GM10266 (cell line): ENCODE measurements at regions not wholly inside any gene's neighbourhood (a gene's known extent, or its start where the extent isn't known, plus 50 kb on each side); places are given as distances from the start of the nearest gene placed in this dataset.

Experiments used
- DNase-seq: peaks from one replicate; pipeline ENCODE4 v3.0.0; 2012; ENCODE audit errors: extremely low spot score
- TF ChIP-seq, protein P1 (sequence below): IDR thresholded peaks from 2 replicates; pipeline ENCODE4 v1.5.1; 2012; ENCODE audit warnings: mild to moderate bottlenecking, low read depth; ENCODE audit not compliant: control insufficient read depth, insufficient read depth; ENCODE audit errors: missing control alignments

DNA sequence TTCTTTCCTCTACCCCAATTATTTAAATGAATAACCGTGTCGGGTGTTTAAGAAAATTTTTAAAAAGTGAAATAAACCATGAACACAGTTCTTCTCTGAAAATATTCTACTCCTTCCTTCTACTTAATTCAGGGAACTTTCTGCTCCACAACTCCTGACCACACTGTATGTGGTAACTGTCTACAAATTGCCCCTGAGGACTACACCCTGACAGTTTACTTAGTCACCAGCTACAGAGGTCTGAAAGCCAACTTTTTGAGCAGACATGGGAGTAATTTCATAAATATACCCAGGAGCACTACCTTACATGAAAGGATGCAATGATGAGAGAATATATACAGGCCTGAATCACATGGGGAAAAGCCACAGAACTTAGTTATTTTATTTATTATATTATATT lies 523.2 kb upstream of the SORCS1 start:
- no peak for DNase-seq
- TF ChIP-seq, protein P1, sequence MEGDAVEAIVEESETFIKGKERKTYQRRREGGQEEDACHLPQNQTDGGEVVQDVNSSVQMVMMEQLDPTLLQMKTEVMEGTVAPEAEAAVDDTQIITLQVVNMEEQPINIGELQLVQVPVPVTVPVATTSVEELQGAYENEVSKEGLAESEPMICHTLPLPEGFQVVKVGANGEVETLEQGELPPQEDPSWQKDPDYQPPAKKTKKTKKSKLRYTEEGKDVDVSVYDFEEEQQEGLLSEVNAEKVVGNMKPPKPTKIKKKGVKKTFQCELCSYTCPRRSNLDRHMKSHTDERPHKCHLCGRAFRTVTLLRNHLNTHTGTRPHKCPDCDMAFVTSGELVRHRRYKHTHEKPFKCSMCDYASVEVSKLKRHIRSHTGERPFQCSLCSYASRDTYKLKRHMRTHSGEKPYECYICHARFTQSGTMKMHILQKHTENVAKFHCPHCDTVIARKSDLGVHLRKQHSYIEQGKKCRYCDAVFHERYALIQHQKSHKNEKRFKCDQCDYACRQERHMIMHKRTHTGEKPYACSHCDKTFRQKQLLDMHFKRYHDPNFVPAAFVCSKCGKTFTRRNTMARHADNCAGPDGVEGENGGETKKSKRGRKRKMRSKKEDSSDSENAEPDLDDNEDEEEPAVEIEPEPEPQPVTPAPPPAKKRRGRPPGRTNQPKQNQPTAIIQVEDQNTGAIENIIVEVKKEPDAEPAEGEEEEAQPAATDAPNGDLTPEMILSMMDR = no peak

DNA sequence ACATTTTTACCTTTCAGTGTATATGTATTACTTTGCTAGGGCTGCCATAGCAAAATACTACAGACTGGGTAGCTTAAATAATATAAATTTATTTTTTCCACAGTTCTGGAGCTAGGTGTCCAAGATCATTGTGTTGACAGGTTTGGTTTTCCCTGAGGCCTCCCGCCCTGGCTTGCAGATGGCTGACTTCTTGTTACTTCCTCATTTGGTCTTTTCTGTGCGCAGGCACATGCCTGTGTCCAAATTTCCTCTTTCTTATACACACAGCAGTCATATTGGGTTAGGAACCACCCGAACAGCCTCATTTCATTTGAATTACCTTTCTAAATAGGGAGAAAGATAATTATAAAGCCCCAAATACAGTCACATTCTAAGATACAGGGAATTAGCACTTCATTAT lies 521.6 kb upstream of the SORCS1 start:
- no peak for DNase-seq

DNA sequence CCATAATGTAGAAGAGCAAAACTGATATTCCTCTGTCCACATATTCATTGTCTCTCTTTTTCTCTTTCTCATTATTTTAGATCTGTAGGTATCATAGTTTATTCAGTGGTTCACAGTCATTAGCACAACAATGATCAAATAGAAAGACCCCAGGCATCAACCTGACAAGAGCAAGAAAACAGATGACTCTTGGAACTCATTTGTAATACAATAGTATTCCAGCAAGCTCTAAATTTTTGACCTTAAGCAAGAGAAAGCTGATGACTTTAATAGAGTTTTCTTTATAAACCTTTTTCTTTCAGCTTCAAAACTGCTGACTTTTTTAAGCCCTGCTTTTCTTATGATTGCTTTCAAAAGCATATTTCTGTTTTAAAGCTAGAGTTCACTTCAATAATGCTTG lies 507.5 kb upstream of the SORCS1 start:
- DNase-seq = no peak
- TF ChIP-seq, protein P1 = no peak

More for the DNA sequence above, 521.6 kb upstream of the SORCS1 start:
- TF ChIP-seq, protein P1 = no peak

DNA sequence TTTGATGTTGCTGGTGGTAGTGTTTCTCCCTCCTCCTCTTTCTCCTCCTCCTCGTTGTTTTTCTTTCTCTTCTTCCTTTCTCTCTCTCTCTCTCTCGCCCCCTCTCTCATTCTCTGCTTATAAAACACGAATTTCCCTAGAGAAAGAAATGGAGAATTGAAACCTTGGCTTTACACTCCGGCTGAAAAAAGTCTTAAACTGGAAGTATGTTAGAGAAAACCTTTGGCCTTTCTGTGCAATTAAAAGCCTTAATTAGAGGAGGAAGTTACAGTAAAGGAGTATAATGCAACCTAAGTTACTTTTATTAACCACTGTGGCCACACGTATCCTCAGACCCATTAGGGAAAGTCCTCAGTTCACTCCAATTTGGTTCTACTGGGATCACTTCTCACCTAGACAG lies 501.7 kb upstream of the SORCS1 start:
- DNase-seq = no peak

DNA sequence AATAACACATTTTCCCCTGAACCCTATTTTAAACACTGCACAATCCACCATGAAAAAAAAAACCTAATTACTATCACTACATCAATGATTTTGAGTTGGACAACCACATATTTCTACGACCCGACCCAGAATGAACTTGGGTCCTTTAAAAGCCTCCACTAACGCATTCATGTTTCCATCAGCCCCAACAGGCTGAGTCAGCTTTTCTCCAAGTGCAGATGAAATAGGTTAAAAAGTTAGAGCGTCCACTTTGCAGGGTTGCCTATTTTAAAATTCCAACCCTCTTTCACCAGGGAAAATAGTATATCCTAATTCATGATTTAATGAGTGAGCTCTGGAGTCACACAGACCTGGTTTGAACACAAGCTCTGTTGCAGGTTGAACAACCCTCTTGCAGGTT lies 501.0 kb upstream of the SORCS1 start:
- no peak for DNase-seq
- TF ChIP-seq, protein P1 = no peak

More for the DNA sequence above, 501.7 kb upstream of the SORCS1 start:
- TF ChIP-seq, protein P1 = no peak

DNA sequence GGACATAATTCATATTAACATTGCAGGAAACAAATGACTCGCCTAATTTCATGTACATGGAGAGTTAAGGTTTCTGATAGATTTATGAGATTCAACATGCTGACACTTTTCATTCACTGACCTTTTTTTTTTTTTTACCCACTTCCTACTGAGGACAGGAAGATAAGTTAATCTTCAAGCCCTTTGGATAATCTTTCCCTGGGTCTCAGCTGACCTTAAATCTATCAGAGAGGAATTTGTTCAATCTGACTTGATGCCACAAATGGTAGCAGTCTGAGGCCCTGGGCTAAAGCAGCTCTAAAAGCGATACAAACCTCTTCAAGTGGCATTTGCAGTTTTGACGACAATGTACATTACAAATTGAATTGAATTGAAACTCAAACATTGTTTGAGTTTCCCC lies 493.3 kb upstream of the SORCS1 start:
- no peak for DNase-seq
- TF ChIP-seq, protein P1 = no peak

DNA sequence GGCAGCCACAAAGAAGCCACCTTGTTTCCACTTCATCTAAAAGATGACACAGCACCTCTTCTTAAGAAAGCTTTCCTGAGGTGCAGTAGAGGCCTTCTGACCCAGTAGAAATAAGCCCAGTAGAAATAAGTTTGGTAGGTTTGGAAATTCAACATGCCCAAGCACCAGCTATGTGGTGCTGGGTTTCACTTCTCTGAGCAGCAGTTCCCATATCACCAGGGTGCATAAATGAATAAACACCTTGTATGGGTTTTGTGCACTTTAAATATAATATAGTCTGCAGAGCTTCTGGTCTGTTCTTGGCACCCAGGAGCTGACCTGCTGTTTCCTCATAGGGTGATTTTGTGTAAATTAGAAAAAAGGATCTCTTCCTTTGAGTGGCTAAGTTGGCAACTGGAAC lies 492.4 kb upstream of the SORCS1 start:
- no peak for DNase-seq
- TF ChIP-seq, protein P1 = no peak
